Body of pancreas (tissue), 4 donors: ENCODE measurements at regions not wholly inside any gene's neighbourhood (a gene's known extent, or its start where the extent isn't known, plus 50 kb on each side); places are given as distances from the start of the nearest gene placed in this dataset.

Experiments used
- POLR2A ChIP-seq, 3 donors: fragments of 450-650 bp; IDR thresholded peaks; one replicate each; pipeline ENCODE4 v1.6.1; 2016; ENCODE audit warnings: antibody characterized with exemption in 3 of 3, mild to moderate bottlenecking in 2 of 3
- TF ChIP-seq, protein P1 (sequence below), 7 experiments: fragments of 450-650 bp in 4 of 7; fragments of 200-600 bp in 3 of 7; sonication (generic) in 3 of 7; IDR thresholded peaks; one replicate each; pipeline ENCODE4 v1.5.1; 2016 to 2019; ENCODE audit warnings: antibody characterized with exemption in 7 of 7

DNA sequence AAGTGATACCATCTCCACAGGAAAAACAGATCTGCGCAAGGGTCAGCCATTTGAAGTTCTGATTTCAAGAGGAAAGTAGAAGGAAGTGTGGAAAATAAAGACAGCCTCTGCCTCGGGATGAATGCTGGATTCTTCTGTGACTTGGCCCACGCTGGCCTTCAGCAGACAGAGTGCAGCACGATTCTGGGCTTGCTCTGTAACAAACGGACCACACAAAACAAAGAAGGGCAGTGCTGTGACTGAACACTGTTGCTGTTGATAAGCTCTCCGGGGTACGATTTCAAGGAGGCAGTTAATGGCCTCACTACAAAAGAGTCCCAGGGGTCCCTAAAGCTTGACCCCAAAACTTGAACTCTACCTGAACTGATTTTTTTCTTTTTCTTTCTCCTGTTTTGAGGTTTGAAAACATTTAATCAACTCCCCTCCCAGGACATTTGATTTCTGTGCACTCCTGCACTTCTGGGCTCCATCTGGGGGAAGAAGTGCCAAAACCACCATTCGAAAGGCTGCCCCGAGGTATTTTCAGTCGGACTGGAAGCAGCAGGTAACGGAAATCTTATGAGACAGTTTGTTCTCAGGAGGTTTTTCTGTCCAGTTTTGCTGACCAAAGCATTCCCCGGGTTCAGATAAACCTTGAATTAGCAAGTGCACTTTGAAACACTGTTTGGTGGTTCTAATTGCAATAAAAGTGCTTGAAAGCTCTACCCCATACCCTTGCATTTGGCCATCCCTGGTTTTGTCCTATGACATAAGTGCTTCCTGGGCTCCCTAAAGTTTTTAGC is 189.6 kb downstream of the MYLK4 start:
- TF ChIP-seq, protein P1, sequence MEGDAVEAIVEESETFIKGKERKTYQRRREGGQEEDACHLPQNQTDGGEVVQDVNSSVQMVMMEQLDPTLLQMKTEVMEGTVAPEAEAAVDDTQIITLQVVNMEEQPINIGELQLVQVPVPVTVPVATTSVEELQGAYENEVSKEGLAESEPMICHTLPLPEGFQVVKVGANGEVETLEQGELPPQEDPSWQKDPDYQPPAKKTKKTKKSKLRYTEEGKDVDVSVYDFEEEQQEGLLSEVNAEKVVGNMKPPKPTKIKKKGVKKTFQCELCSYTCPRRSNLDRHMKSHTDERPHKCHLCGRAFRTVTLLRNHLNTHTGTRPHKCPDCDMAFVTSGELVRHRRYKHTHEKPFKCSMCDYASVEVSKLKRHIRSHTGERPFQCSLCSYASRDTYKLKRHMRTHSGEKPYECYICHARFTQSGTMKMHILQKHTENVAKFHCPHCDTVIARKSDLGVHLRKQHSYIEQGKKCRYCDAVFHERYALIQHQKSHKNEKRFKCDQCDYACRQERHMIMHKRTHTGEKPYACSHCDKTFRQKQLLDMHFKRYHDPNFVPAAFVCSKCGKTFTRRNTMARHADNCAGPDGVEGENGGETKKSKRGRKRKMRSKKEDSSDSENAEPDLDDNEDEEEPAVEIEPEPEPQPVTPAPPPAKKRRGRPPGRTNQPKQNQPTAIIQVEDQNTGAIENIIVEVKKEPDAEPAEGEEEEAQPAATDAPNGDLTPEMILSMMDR (IDR thresholded peaks at IDR 0.05): no peak
- TF ChIP-seq POLR2A (IDR thresholded peaks at IDR 0.05): no peak
